SU-DHL-6 (cell line): ENCODE measurements at regions not wholly inside any gene's neighbourhood (a gene's known extent, or its start where the extent isn't known, plus 50 kb on each side); places are given as distances from the start of the nearest gene placed in this dataset.

Experiments
- EZH2phosphoT487 ChIP-seq: fragments of 200-600 bp; sonication (generic), shearing (Covaris generic); conservative IDR thresholded peaks from 2 replicates; pipeline ENCODE4 v1.6.1; 2018; ENCODE audit warnings: mild to moderate bottlenecking, antibody characterized with exemption, low read length, moderate library complexity, mixed read lengths
- TF ChIP-seq, protein P1 (sequence below): fragments of 200-600 bp; sonication (generic); IDR thresholded peaks from one replicate; pipeline ENCODE4 v1.5.1; 2017; ENCODE audit warnings: antibody characterized with exemption, mild to moderate bottlenecking, low read length, moderate library complexity; ENCODE audit not compliant: insufficient read depth, poor library complexity, severe bottlenecking

DNA sequence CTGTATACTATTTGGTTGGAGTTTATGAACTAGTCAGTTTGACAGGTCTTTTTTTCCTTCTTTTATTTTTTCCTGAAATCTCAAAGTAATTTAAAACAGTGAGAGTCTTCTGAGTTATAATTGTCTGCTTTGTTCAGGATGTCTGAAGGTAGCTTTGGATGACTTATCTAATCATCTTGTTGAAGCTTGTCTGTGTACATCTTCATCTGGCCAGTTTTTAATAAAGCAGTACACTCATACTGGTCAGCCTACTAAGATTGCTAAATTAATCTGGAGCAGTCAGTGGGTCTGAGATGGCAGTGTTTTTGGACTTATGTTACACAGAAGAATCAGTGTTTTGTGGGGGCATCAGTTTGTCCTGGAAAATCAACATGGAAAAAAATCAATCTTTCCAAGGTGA, 482.4 kb downstream of the CDH10 start:
- TF ChIP-seq, protein P1, sequence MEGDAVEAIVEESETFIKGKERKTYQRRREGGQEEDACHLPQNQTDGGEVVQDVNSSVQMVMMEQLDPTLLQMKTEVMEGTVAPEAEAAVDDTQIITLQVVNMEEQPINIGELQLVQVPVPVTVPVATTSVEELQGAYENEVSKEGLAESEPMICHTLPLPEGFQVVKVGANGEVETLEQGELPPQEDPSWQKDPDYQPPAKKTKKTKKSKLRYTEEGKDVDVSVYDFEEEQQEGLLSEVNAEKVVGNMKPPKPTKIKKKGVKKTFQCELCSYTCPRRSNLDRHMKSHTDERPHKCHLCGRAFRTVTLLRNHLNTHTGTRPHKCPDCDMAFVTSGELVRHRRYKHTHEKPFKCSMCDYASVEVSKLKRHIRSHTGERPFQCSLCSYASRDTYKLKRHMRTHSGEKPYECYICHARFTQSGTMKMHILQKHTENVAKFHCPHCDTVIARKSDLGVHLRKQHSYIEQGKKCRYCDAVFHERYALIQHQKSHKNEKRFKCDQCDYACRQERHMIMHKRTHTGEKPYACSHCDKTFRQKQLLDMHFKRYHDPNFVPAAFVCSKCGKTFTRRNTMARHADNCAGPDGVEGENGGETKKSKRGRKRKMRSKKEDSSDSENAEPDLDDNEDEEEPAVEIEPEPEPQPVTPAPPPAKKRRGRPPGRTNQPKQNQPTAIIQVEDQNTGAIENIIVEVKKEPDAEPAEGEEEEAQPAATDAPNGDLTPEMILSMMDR = no peak
- TF ChIP-seq EZH2phosphoT487 = no peak
